Adipocyte (in vitro differentiated cells): ENCODE measurements at regions not wholly inside any gene's neighbourhood (a gene's known extent, or its start where the extent isn't known, plus 50 kb on each side); places are given as distances from the start of the nearest gene placed in this dataset.
"Not testable (repeated sequence)": the region's sequence is repeated elsewhere in the genome, so short reads cannot be mapped to it uniquely, and the experiment has no call there.

Experiments
- DNase-seq: peaks from one replicate; pipeline ENCODE4 v3.0.0-alpha.2; 2015; ENCODE audit warnings: low read depth
- H3K27me3 ChIP-seq: replicated peaks from 2 replicates; pipeline ENCODE4 v1.7.0; 2013; ENCODE audit warnings: mild to moderate bottlenecking, low read length, moderate library complexity; ENCODE audit not compliant: control insufficient read depth, insufficient read depth
- H3K36me3 ChIP-seq: 2 replicates; pipeline ENCODE4 v1.7.0; 2013; ENCODE audit warnings: low read length, mild to moderate bottlenecking, moderate library complexity; ENCODE audit not compliant: control insufficient read depth, insufficient read depth, severe bottlenecking
- H3K4me1 ChIP-seq: 2 replicates; pipeline ENCODE4 v1.7.0; 2013; ENCODE audit warnings: mild to moderate bottlenecking, low read length, moderate library complexity; ENCODE audit not compliant: control insufficient read depth, insufficient read depth
- H3K4me3 ChIP-seq: 2 replicates; pipeline ENCODE4 v1.7.0; 2013; ENCODE audit warnings: mild to moderate bottlenecking, low read length, moderate library complexity
- H3K9ac ChIP-seq: 2 replicates; pipeline ENCODE4 v1.7.0; 2013; ENCODE audit warnings: mild to moderate bottlenecking, low read length, moderate library complexity
- H3K9me3 ChIP-seq: 2 replicates; pipeline ENCODE4 v1.7.0; 2013; ENCODE audit warnings: mild to moderate bottlenecking, low read length, moderate library complexity; ENCODE audit not compliant: control insufficient read depth

DNA sequence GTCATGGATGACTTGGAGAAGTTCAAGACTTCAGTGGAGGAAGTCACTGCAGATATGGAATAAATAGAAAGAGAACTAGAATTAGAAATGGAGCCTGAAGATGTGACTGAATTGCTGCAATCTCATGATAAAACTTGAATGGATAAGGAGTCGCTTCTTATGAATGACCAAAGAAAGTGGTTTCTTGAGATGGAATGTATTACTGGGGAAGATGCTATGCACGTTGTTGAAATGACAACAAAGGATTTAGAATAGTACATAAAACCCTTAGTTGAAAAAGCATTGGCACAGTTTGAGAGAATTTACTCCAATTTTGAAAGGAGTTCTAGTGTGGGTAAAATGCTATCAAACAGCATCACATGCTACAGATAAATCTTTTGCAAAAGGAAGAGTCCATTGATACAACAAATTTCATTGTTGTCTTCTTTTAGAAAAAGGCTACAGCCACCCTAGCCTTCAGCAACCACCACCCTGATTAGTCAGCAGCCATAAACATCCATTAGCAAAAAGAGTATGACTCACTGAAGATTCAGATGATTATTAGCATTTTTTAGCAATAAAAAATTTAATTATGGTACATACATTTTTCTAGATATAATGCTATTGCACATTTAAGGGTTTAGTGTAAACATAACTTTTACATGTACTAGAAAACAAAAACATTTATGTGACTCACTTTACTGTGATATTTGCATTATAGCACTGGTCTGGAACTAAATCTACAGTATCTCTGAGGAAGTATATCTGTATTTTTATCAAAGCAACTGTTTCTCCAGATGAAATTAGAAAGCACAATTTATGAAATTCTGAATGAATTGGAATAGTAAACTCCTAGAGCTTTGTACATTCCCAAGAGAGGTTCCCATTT is 110.5 kb upstream of the TACR1 start:
- DNase-seq, result peak; percentile 33
- H3K9me3 ChIP-seq, result no peaks in the 10 kb centered on the region
- no peaks in the 10 kb centered on the region for H3K27me3 ChIP-seq
- no peaks in the 10 kb centered on the region for H3K36me3 ChIP-seq
- H3K4me3 ChIP-seq, result no peak overlapping the region
- H3K4me1 ChIP-seq, result peaks cover 11% of the 10 kb centered on the region
- H3K9ac ChIP-seq, result no peak overlapping the region

DNA sequence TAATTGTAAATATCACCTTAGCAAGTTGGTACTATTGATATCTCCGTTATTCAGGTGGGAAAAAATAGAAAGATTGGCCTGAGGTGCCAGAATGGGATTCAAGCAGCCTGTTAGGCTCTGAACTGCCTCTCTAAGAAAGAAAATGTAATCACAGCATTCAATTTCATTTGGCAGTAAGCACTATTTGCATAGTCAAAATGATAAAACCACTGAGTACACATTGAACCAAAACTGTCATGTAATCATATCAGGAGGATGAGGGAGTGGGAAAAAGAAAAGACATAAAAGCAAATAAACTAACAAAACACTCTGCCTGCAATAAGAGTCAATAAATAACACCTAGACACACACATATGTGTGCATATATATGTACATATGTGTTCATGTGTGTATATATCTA is 103.9 kb upstream of the TACR1 start:
- Histone ChIP-seq H3K9me3 (no peaks in the 10 kb centered on the region), H3K9ac (no peak overlapping the region), H3K4me3 (no peak overlapping the region), H3K36me3 (no peaks in the 10 kb centered on the region), H3K4me1 (no peaks in the 10 kb centered on the region), H3K27me3 (no peaks in the 10 kb centered on the region)
- no peak for DNase-seq

DNA sequence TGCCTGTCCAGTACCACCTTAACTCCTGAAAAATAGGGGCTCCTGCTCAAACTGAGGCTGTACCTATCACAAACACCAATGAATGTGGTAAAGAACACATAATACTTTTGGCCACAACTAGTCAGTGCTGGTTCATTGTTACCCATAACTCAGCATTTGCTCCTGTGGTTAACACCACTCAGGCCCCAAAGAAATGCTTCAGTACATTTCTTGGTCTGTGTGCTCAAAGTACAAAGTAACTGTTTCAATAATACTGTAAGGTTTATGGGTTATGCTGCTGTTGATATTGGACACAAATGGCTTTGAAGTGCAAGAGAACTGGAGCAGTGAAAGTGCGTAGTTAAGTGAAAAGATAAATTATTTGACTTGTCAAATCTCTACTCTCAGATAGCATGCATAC is 95.0 kb upstream of the TACR1 start:
- Histone ChIP-seq H3K27me3 (no peaks in the 10 kb centered on the region), H3K4me1 (peaks cover 20% of the 10 kb centered on the region), H3K4me3 (no peak overlapping the region), H3K9me3 (no peaks in the 10 kb centered on the region), H3K36me3 (no peaks in the 10 kb centered on the region), H3K9ac (no peak overlapping the region)
- DNase-seq, result no peak

DNA sequence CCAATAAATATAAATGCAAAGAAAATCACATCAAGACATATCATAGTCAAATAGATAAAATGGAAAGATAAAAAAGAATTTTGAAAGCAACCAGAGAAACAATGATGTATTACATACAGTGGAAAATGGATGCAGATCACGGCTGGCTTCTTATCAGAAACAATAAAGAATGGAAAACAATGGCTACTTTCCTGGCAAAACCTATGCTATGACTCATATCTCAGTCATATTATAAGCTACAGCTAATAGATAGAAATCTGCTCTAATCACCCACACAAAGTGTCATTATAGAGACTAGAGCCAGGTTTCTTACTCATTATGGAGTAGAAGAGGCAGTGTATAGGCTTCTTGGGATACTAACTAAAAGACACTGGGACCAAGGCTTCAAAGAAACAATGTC is 93.5 kb upstream of the TACR1 start:
- H3K36me3 ChIP-seq, result no peaks in the 10 kb centered on the region

DNA sequence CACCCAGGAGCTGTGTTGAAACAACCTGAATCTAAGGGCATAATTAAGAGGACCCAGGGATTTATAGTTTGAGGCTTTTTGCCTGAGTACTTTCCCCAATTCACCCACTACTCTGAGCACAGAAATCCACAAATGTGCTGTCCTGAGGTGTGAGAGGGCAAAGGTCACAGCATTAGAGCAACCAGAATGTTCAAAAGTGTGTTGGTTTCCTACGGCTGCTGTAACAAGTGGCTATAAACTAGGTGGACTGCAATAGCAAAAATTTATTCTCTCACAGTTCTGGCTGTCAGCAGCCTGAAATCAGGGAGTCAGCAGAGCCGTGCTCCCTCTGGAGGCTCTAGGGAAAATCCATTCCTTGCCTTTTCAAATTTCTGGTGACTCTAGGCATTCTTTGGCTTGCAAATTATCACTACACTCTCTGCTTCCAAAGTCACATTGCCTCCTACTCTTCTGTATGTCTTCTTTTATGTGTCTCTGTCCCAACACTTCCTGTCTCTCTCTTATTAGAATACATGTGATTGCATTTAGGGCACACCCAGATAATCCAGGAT is 91.4 kb upstream of the TACR1 start:
- Histone ChIP-seq H3K4me1 (peaks cover 22% of the 10 kb centered on the region), H3K27me3 (no peaks in the 10 kb centered on the region), H3K36me3 (no peaks in the 10 kb centered on the region), H3K9ac (peak overlapping the region; percentile 18), H3K4me3 (peak overlapping the region; percentile 38), H3K9me3 (no peaks in the 10 kb centered on the region)
- DNase-seq, result peak; percentile 39

More for the DNA sequence above, 93.5 kb upstream of the TACR1 start:
- H3K9me3 ChIP-seq, result no peaks in the 10 kb centered on the region
- H3K4me1 ChIP-seq, result peaks cover 22% of the 10 kb centered on the region
- DNase-seq, result no peak
- H3K27me3 ChIP-seq, result no peaks in the 10 kb centered on the region
- H3K9ac ChIP-seq, result no peak overlapping the region
- no peak overlapping the region for H3K4me3 ChIP-seq

DNA sequence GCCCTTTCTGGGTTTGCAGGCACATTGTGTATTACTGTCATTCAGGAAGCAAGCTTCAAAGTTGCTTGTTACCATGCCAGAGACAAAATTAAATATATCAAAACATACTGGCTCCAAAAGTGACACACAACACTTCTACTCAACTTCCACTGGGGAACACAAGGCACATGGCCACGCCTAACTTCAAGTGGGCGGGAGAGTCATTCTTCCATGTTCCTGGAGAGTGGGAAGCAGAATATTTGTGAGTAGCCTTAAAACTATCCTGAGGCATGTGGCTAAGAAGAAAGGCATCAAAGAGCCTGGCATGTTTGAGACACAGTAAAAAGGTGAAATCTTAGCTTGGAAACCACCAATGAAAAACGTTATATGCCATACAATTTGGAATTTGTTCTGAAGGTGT is 90.5 kb upstream of the TACR1 start:
- Histone ChIP-seq H3K4me1 (peaks cover 22% of the 10 kb centered on the region), H3K36me3 (no peaks in the 10 kb centered on the region), H3K9ac (no peak overlapping the region), H3K4me3 (no peak overlapping the region), H3K9me3 (no peaks in the 10 kb centered on the region), H3K27me3 (no peaks in the 10 kb centered on the region)
- DNase-seq, result no peak

DNA sequence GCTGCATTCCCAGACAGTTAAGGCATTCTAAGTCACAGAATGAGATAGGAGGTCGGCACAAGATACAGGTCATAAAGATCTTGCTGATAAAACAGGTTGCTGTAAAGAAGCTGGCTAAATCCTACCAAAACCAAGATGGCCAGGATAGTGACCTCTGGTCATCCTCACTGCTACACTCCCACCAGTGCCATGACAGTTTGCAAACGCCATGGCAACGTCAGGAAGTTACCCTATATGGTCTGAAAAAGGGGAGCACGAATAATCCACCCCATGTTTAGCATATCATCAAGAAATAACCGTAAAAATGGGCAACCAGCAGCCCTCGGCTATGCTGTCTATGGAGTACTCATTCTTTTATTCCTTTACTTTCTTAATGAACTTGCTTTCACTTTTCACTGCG is 89.9 kb upstream of the TACR1 start:
- peaks cover 22% of the 10 kb centered on the region for H3K4me1 ChIP-seq
- H3K9ac ChIP-seq, H3K9me3 ChIP-seq, H3K36me3 ChIP-seq, H3K27me3 ChIP-seq, DNase-seq, H3K4me3 ChIP-seq: not testable (repeated sequence)

DNA sequence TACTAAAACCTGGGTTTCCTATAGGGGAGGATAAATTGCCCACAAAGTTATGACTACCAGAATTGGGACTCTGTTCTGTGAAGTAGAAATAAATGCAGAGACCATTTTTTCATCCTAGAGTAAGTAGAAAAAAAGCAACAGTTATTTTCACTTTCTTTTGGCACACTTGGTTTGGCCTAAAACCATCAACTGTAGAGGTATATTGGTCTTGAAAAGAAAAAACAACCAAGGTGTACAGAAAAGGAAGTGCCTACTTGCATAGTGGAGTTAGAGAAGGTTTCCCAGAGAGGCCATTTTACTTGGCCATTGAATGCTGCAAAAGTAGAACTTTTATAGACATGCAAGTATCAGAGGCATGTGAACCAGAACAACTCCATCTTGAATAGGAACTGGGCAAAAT is 89.4 kb upstream of the TACR1 start:
- no peak for DNase-seq
- no peak overlapping the region for H3K9ac ChIP-seq
- H3K9me3 ChIP-seq, result no peaks in the 10 kb centered on the region
- H3K4me3 ChIP-seq, result no peak overlapping the region
- H3K27me3 ChIP-seq, result no peaks in the 10 kb centered on the region
- no peaks in the 10 kb centered on the region for H3K36me3 ChIP-seq
- peaks cover 22% of the 10 kb centered on the region for H3K4me1 ChIP-seq

DNA sequence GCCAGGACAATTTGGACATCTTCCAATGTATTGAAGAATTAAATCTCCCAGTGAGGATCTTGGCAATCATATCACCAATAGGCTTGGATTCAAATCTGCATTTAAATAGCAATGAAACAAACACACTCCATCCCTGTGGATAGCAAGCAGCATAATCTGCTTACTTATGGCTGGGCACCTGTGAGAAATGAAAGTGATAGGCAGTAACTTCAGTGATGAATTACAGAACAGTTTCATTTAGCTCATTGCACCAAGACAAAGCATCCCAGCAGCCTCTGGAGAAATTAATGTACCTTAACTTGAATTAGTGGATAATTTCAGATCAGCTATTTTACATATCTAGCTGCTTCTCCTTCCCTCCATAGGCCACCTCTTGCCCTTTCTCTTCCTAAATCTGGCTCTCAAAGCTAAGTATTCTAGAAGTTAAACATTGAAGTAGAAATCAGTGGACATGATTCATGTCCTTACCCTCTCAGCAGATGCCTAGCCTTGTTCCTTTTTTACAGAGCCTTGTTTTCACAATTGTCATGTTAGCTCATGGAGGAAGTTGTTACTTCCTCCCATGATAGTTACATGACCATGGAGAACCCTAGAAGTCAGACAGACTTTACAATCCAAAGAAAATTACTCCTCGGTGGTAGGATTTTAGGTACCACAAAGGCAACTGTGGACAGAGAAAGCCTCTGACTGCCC is 88.5 kb upstream of the TACR1 start:
- Histone ChIP-seq H3K9me3 (no peaks in the 10 kb centered on the region), H3K4me1 (peaks cover 22% of the 10 kb centered on the region), H3K4me3 (no peak overlapping the region), H3K36me3 (no peaks in the 10 kb centered on the region), H3K27me3 (no peaks in the 10 kb centered on the region), H3K9ac (no peak overlapping the region)
- no peak for DNase-seq

DNA sequence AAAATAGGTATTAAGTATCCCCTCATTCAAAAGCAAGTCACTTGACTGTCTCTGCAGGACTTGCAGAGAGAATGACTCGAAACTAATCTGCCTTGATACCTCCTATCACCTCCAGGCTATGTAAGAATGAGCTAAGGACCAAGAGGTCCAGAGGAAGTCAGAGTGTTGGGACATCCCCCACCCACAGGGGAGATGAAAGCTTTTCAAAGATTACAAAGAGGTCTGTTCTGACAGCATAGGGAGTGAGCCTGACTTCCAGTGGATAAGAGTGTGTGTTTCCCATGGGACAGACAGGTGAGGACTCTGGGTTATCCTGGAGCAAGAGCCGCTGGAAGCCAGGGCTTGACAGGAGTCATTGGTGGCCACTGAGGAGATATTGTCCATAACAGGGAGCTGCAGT is 85.0 kb upstream of the TACR1 start:
- no peak overlapping the region for H3K4me3 ChIP-seq
- H3K27me3 ChIP-seq, result no peaks in the 10 kb centered on the region
- H3K9me3 ChIP-seq, result no peaks in the 10 kb centered on the region
- DNase-seq, result no peak
- H3K36me3 ChIP-seq, result no peaks in the 10 kb centered on the region
- no peak overlapping the region for H3K9ac ChIP-seq
- H3K4me1 ChIP-seq, result peaks cover 2% of the 10 kb centered on the region

DNA sequence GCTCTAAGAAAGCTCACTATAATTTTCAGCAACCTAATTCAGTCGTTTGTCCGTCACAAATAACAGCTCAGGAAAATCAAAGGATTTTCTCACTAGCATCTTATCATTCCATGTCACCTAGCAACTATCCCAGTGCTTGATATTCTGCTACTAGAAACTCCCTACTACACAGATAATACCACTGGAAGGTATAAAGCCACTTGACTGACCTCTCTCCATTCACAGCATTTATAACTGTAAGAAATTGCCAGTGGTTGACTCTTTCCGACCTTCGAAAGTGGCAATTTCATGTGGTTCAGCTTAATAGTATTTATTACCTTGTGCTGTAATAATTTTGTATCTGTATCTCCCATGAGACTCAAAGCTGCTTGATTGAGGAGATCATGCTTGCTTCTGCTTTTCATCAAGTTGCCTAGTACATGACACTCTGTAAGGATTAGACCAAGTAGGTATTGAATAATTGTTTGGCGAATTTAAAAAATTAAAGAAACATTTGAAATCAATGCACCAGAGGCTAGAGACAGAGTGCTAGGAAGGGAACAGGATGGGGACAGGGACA is 79.6 kb upstream of the TACR1 start:
- DNase-seq, result no peak
- H3K27me3 ChIP-seq, result no peaks in the 10 kb centered on the region

More for the DNA sequence above, 79.6 kb upstream of the TACR1 start:
- peaks cover 11% of the 10 kb centered on the region for H3K4me1 ChIP-seq
- no peaks in the 10 kb centered on the region for H3K9me3 ChIP-seq
- H3K36me3 ChIP-seq, result no peaks in the 10 kb centered on the region
- no peak overlapping the region for H3K4me3 ChIP-seq
- H3K9ac ChIP-seq, result no peak overlapping the region
